ENCODE measurements at regions not wholly inside any gene's neighbourhood (a gene's known extent, or its start where the extent isn't known, plus 50 kb on each side); places are given as distances from the start of the nearest gene placed in this dataset.

DNA sequence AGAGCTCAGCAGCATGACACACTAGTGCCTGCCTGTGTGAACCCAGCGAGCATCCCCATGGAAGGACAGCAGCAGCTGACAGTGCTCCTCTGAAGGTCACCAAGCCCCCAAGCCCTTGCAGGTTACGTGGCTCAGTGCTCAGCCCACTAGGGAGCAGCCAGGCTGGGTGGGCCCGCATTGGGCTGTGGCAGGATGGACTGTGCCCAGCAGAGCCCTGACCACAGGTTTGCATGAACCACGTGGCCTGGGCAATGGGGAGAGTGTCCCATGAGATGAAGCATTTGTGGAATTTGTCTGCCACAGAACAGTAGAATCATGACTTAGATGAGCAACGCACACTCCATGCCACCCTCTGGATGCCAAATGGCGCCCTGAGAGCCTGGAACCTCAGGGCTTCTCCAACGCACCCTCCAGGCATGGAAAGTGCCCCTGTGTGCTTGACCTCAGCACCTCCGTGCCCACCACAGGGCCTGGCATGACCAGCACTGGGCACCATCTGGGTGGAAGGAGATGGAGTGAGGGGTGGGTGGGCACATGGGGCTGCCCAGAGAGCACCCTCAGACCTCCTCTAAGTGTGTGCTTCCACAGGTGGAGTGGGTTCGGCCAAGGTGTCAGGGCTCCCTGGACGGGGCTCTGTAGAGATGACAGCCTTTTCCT, 216.1 kb upstream of the RAB6C start:
- TF ChIP-seq, protein P1, sequence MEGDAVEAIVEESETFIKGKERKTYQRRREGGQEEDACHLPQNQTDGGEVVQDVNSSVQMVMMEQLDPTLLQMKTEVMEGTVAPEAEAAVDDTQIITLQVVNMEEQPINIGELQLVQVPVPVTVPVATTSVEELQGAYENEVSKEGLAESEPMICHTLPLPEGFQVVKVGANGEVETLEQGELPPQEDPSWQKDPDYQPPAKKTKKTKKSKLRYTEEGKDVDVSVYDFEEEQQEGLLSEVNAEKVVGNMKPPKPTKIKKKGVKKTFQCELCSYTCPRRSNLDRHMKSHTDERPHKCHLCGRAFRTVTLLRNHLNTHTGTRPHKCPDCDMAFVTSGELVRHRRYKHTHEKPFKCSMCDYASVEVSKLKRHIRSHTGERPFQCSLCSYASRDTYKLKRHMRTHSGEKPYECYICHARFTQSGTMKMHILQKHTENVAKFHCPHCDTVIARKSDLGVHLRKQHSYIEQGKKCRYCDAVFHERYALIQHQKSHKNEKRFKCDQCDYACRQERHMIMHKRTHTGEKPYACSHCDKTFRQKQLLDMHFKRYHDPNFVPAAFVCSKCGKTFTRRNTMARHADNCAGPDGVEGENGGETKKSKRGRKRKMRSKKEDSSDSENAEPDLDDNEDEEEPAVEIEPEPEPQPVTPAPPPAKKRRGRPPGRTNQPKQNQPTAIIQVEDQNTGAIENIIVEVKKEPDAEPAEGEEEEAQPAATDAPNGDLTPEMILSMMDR (conservative IDR thresholded peaks at IDR 0.05 in 1 of 2, IDR thresholded peaks at IDR 0.05 in 1 of 2; ENCODE audit: low read depth in 1 of 2, low read length in 2 of 2): no peak
- TF ChIP-seq EZH2 (IDR thresholded peaks at IDR 0.05; ENCODE audit: low read length, missing control alignments): no peak
